ENCODE measurements at regions not wholly inside any gene's neighbourhood (a gene's known extent, or its start where the extent isn't known, plus 50 kb on each side); places are given as distances from the start of the nearest gene placed in this dataset.

- no peak for DNase-seq
Observed at GRCh38 chr7:145644426-145645134, 472.0 kb upstream of the CNTNAP2 start.

- DNase-seq = no peak
Observed at GRCh38 chr7:145643981-145644380, 472.6 kb upstream of the CNTNAP2 start.

GRCh38 chr7:145633513-145633912 lies 483.1 kb upstream of the CNTNAP2 start:
- no peak for DNase-seq

GRCh38 chr7:145624618-145625017 lies 492.0 kb upstream of the CNTNAP2 start:
- no peak for DNase-seq

- no peak for DNase-seq
Observed at GRCh38 chr7:145605963-145606362, 510.6 kb upstream of the CNTNAP2 start.

GRCh38 chr7:145599376-145599775 lies 517.2 kb upstream of the CNTNAP2 start:
- no peak for DNase-seq

- no peak for DNase-seq
Observed at GRCh38 chr7:145584401-145584800, 532.2 kb upstream of the CNTNAP2 start.

- DNase-seq = no peak
Observed at GRCh38 chr7:145582742-145583303, 533.8 kb upstream of the CNTNAP2 start.

GRCh38 chr7:145557805-145558204 lies 558.8 kb upstream of the CNTNAP2 start:
- no peak for DNase-seq

GRCh38 chr7:145543242-145543641 lies 573.4 kb upstream of the CNTNAP2 start:
- peak; percentile 17 for DNase-seq

- no peak for DNase-seq
Observed at GRCh38 chr7:145539910-145540309, 576.7 kb upstream of the CNTNAP2 start.

GRCh38 chr7:145534301-145534700 lies 582.3 kb upstream of the CNTNAP2 start:
- no peak for DNase-seq

GRCh38 chr7:145520284-145520683 lies 596.3 kb upstream of the CNTNAP2 start:
- DNase-seq = no peak

GRCh38 chr7:145511004-145511403 lies 605.6 kb upstream of the CNTNAP2 start:
- no peak for DNase-seq

GRCh38 chr7:145497911-145498525 lies 618.6 kb upstream of the CNTNAP2 start:
- no peak for DNase-seq

- no peak for DNase-seq
Observed at GRCh38 chr7:145490356-145490755, 626.2 kb upstream of the CNTNAP2 start.

- DNase-seq = no peak
Observed at GRCh38 chr7:145489609-145490008, 627.0 kb upstream of the CNTNAP2 start.

- no peak for DNase-seq
Observed at GRCh38 chr7:145488816-145489215, 627.8 kb upstream of the CNTNAP2 start.

GRCh38 chr7:145481985-145482384 lies 634.6 kb upstream of the CNTNAP2 start:
- DNase-seq = no peak

GRCh38 chr7:145478541-145478940 lies 638.1 kb upstream of the CNTNAP2 start:
- no peak for DNase-seq

- no peak for DNase-seq
Observed at GRCh38 chr7:145474009-145474686, 638.3 kb upstream of the TPK1 start.

- DNase-seq = no peak
Observed at GRCh38 chr7:145471883-145472282, 636.0 kb upstream of the TPK1 start.

- no peak for DNase-seq
Observed at GRCh38 chr7:145464287-145464686, 628.4 kb upstream of the TPK1 start.

GRCh38 chr7:145462463-145462862 lies 626.6 kb upstream of the TPK1 start:
- DNase-seq = no peak

Measured in inflammatory macrophage treated with lipopolysaccharide for 4 hours (primary cell).